CD8-positive, alpha-beta memory T cell (primary cell): ENCODE measurements at regions not wholly inside any gene's neighbourhood (a gene's known extent, or its start where the extent isn't known, plus 50 kb on each side); places are given as distances from the start of the nearest gene placed in this dataset.

Experiments
- CTCF ChIA-PET: fragments of 350-600 bp; sonication (Branson Sonifier 250); formaldehyde crosslinking; loops from one replicate; lab custom pipeline; 2021; ENCODE audit warnings: antibody characterized with exemption; lab: Charles Lee
- POLR2A ChIA-PET: fragments of 350-600 bp; sonication (Branson Sonifier 250); formaldehyde crosslinking; loops from one replicate; lab custom pipeline; 2021; ENCODE audit warnings: antibody characterized with exemption; lab: Charles Lee
- DNase-seq, 5 donors: peaks; one replicate each; pipeline versions ENCODE4 v3.0.0 to v3.0.0-alpha.2; 2020 to 2022; ENCODE audit warnings: mixed read lengths in 1 of 5
- H3K27ac ChIP-seq: one replicate; pipeline ENCODE4 v1.7.0; 2013; ENCODE audit warnings: low read depth, mild to moderate bottlenecking, low read length, moderate library complexity
- H3K27me3 ChIP-seq: 2 replicates; pipeline ENCODE4 v1.7.0; 2013; ENCODE audit warnings: low read length, mild to moderate bottlenecking; ENCODE audit not compliant: insufficient read depth, poor library complexity, severe bottlenecking
- H3K36me3 ChIP-seq: 2 replicates; pipeline ENCODE4 v1.7.0; 2013; ENCODE audit warnings: mild to moderate bottlenecking, low read length, moderate library complexity; ENCODE audit not compliant: insufficient read depth
- H3K4me1 ChIP-seq: 2 replicates; pipeline ENCODE4 v1.7.0; 2013; ENCODE audit warnings: mild to moderate bottlenecking, low read length, moderate library complexity; ENCODE audit not compliant: insufficient read depth
- H3K4me3 ChIP-seq: 2 replicates; pipeline ENCODE4 v1.7.0; 2013; ENCODE audit warnings: mild to moderate bottlenecking, low read length
- H3K9me3 ChIP-seq: 2 replicates; pipeline ENCODE4 v1.7.0; 2013; ENCODE audit warnings: mild to moderate bottlenecking, low read length
- H3K27ac Mint-ChIP-seq, 8 donors: one replicate each; pipeline ENCODE4 v1.8.0; 2020 to 2021; ENCODE audit warnings: mixed read lengths in 8 of 8, mild to moderate bottlenecking in 6 of 8, inconsistent platforms in 3 of 8, moderate library complexity in 3 of 8
- H3K27me3 Mint-ChIP-seq, 2 donors: one replicate each; pipeline ENCODE4 v1.8.0; 2020 to 2021; ENCODE audit warnings: mixed read lengths in 2 of 2, mild to moderate bottlenecking in 1 of 2, moderate library complexity in 1 of 2
- H3K36me3 Mint-ChIP-seq, 3 donors: one replicate each; pipeline ENCODE4 v1.8.0; 2020 to 2021; ENCODE audit warnings: mixed read lengths in 3 of 3, inconsistent platforms in 1 of 3, mild to moderate bottlenecking in 1 of 3
- H3K4me1 Mint-ChIP-seq, 3 donors: one replicate each; pipeline ENCODE4 v1.8.0; 2020 to 2021; ENCODE audit warnings: mixed read lengths in 3 of 3, inconsistent platforms in 1 of 3, mild to moderate bottlenecking in 1 of 3
- H3K4me3 Mint-ChIP-seq, 7 donors: one replicate each; pipeline ENCODE4 v1.8.0; 2020 to 2021; ENCODE audit warnings: mixed read lengths in 7 of 7, mild to moderate bottlenecking in 6 of 7, moderate library complexity in 4 of 7, inconsistent platforms in 2 of 7
- H3K9me3 Mint-ChIP-seq, 5 donors: one replicate each; pipeline ENCODE4 v1.8.0; 2020 to 2022; ENCODE audit warnings: mixed read lengths in 5 of 5, mild to moderate bottlenecking in 3 of 5, moderate library complexity in 2 of 5, inconsistent platforms in 1 of 5

GRCh38 chr17:15123593-15124263, 141.4 kb downstream of the PMP22 start:
- Histone ChIP-seq H3K27me3 (no peaks in the 10 kb centered on the region), H3K36me3 (no peaks in the 10 kb centered on the region), H3K9me3 (no peaks in the 10 kb centered on the region), H3K4me1 (no peaks in the 10 kb centered on the region), H3K27ac (no peak overlapping the region), H3K4me3 (no peak overlapping the region)
- Mint-ChIP-seq H3K4me1 (no peaks in the 10 kb centered on the region), H3K27ac (no peak overlapping the region), H3K4me3 (no peak overlapping the region), H3K9me3 (peaks cover 0 to 6% (median 0%) of the 10 kb centered on the region in 5 donors), H3K36me3 (no peaks in the 10 kb centered on the region), H3K27me3 (peaks cover 8 to 39% of the 10 kb centered on the region in 2 donors)
- ChIA-PET POLR2A (no interaction called here), CTCF (no interaction called here)
- DNase-seq: no peak

- H3K27ac Mint-ChIP-seq: no peak overlapping the region
- Histone ChIP-seq H3K4me1 (no peaks in the 10 kb centered on the region), H3K36me3 (no peaks in the 10 kb centered on the region), H3K27ac (no peak overlapping the region), H3K4me3 (no peak overlapping the region), H3K27me3 (no peaks in the 10 kb centered on the region), H3K9me3 (no peaks in the 10 kb centered on the region)
- H3K36me3 Mint-ChIP-seq: no peaks in the 10 kb centered on the region
- no peaks in the 10 kb centered on the region for H3K4me1 Mint-ChIP-seq
- H3K9me3 Mint-ChIP-seq: peaks cover 0 to 6% (median 0%) of the 10 kb centered on the region in 5 donors
- ChIA-PET CTCF (no interaction called here), POLR2A (no interaction called here)
- peaks cover 6 to 35% of the 10 kb centered on the region in 2 donors for H3K27me3 Mint-ChIP-seq
- DNase-seq: no peak
- H3K4me3 Mint-ChIP-seq: no peak overlapping the region
These were observed 142.3 kb downstream of the PMP22 start for GRCh38 chr17:15122857-15123256.

- H3K36me3 Mint-ChIP-seq: no peaks in the 10 kb centered on the region
- peak overlapping the region in 1 of 8 donors; percentile 25 for H3K27ac Mint-ChIP-seq
- no peaks in the 10 kb centered on the region for H3K9me3 ChIP-seq
- POLR2A ChIA-PET: no interaction called here
- no peak overlapping the region for H3K4me3 ChIP-seq
- no peaks in the 10 kb centered on the region for H3K4me1 Mint-ChIP-seq
- H3K4me3 Mint-ChIP-seq: no peak overlapping the region
- no peaks in the 10 kb centered on the region for H3K27me3 ChIP-seq
- H3K4me1 ChIP-seq: no peaks in the 10 kb centered on the region
- H3K27ac ChIP-seq: no peak overlapping the region
- CTCF ChIA-PET: no interaction called here
- no peak for DNase-seq
- H3K9me3 Mint-ChIP-seq: peaks cover 0 to 6% (median 0%) of the 10 kb centered on the region in 5 donors
- no peaks in the 10 kb centered on the region for H3K36me3 ChIP-seq
- H3K27me3 Mint-ChIP-seq: peaks cover 11 to 28% of the 10 kb centered on the region in 2 donors
These were observed 143.7 kb downstream of the PMP22 start for GRCh38 chr17:15121426-15121825.

GRCh38 chr17:15119968-15120367, 145.2 kb downstream of the PMP22 start:
- H3K27ac ChIP-seq: no peak overlapping the region
- Mint-ChIP-seq H3K36me3 (peaks cover 0 to 1% (median 0%) of the 10 kb centered on the region in 3 donors), H3K4me3 (no peak overlapping the region), H3K9me3 (peaks cover 0 to 6% (median 4%) of the 10 kb centered on the region in 5 donors), H3K27ac (no peak overlapping the region), H3K4me1 (no peaks in the 10 kb centered on the region), H3K27me3 (peaks cover 13 to 20% of the 10 kb centered on the region in 2 donors)
- H3K27me3 ChIP-seq: no peaks in the 10 kb centered on the region
- no peaks in the 10 kb centered on the region for H3K9me3 ChIP-seq
- no peak for DNase-seq
- ChIA-PET POLR2A (no interaction called here), CTCF (no interaction called here)
- no peaks in the 10 kb centered on the region for H3K36me3 ChIP-seq
- no peak overlapping the region for H3K4me3 ChIP-seq
- H3K4me1 ChIP-seq: no peaks in the 10 kb centered on the region

- Mint-ChIP-seq H3K4me3 (no peak overlapping the region), H3K27me3 (peaks cover 12 to 15% of the 10 kb centered on the region in 2 donors), H3K36me3 (peaks cover 0 to 1% (median 0%) of the 10 kb centered on the region in 3 donors), H3K4me1 (no peaks in the 10 kb centered on the region), H3K9me3 (peaks cover 0 to 8% (median 4%) of the 10 kb centered on the region in 5 donors), H3K27ac (no peak overlapping the region)
- no peaks in the 10 kb centered on the region for H3K9me3 ChIP-seq
- H3K27me3 ChIP-seq: no peaks in the 10 kb centered on the region
- H3K36me3 ChIP-seq: no peaks in the 10 kb centered on the region
- DNase-seq: no peak
- no peaks in the 10 kb centered on the region for H3K4me1 ChIP-seq
- ChIA-PET CTCF (no interaction called here), POLR2A (no interaction called here)
- no peak overlapping the region for H3K27ac ChIP-seq
- H3K4me3 ChIP-seq: no peak overlapping the region
These were observed 147.9 kb downstream of the PMP22 start for GRCh38 chr17:15117239-15117638.

GRCh38 chr17:15112846-15113617, 152.1 kb downstream of the PMP22 start:
- H3K4me1 ChIP-seq: no peaks in the 10 kb centered on the region
- H3K9me3 ChIP-seq: no peaks in the 10 kb centered on the region
- POLR2A ChIA-PET: no interaction called here
- Mint-ChIP-seq H3K9me3 (peaks cover 0 to 8% (median 2%) of the 10 kb centered on the region in 5 donors), H3K36me3 (peaks cover 0 to 1% (median 0%) of the 10 kb centered on the region in 3 donors), H3K4me3 (no peak overlapping the region), H3K27ac (no peak overlapping the region), H3K27me3 (peaks cover 3 to 7% of the 10 kb centered on the region in 2 donors), H3K4me1 (no peaks in the 10 kb centered on the region)
- no peaks in the 10 kb centered on the region for H3K36me3 ChIP-seq
- DNase-seq: no peak
- no peak overlapping the region for H3K27ac ChIP-seq
- no peaks in the 10 kb centered on the region for H3K27me3 ChIP-seq
- H3K4me3 ChIP-seq: no peak overlapping the region
- CTCF ChIA-PET: no interaction called here

GRCh38 chr17:15109608-15110007, 155.5 kb downstream of the PMP22 start:
- POLR2A ChIA-PET: no interaction called here

GRCh38 chr17:15108992-15109391, 156.1 kb downstream of the PMP22 start:
- H3K4me3 ChIP-seq: no peak overlapping the region
- DNase-seq: no peak
- H3K27ac ChIP-seq: no peak overlapping the region
- ChIA-PET POLR2A (no interaction called here), CTCF (no interaction called here)
- H3K27ac Mint-ChIP-seq: no peak overlapping the region
- no peaks in the 10 kb centered on the region for H3K27me3 ChIP-seq
- H3K9me3 Mint-ChIP-seq: no peaks in the 10 kb centered on the region
- H3K36me3 Mint-ChIP-seq: no peaks in the 10 kb centered on the region
- H3K4me1 Mint-ChIP-seq: no peaks in the 10 kb centered on the region
- no peaks in the 10 kb centered on the region for H3K9me3 ChIP-seq
- H3K27me3 Mint-ChIP-seq: peaks cover 1 to 3% of the 10 kb centered on the region in 2 donors
- no peaks in the 10 kb centered on the region for H3K4me1 ChIP-seq
- no peaks in the 10 kb centered on the region for H3K36me3 ChIP-seq
- H3K4me3 Mint-ChIP-seq: no peak overlapping the region

More at GRCh38 chr17:15109608-15110007, 155.5 kb downstream of the PMP22 start:
- no peak for DNase-seq
- H3K4me3 ChIP-seq: no peak overlapping the region
- no peaks in the 10 kb centered on the region for H3K36me3 Mint-ChIP-seq
- H3K4me3 Mint-ChIP-seq: peak overlapping the region in 1 of 7 donors; percentile 34
- peaks cover 0 to 2% (median 0%) of the 10 kb centered on the region in 5 donors for H3K9me3 Mint-ChIP-seq
- peaks cover 1 to 3% of the 10 kb centered on the region in 2 donors for H3K27me3 Mint-ChIP-seq
- CTCF ChIA-PET: no interaction called here
- no peak overlapping the region for H3K27ac Mint-ChIP-seq
- H3K36me3 ChIP-seq: no peaks in the 10 kb centered on the region
- no peak overlapping the region for H3K27ac ChIP-seq
- H3K4me1 ChIP-seq: no peaks in the 10 kb centered on the region
- no peaks in the 10 kb centered on the region for H3K9me3 ChIP-seq
- H3K4me1 Mint-ChIP-seq: no peaks in the 10 kb centered on the region
- H3K27me3 ChIP-seq: no peaks in the 10 kb centered on the region
